ENCODE measurements at regions not wholly inside any gene's neighbourhood (a gene's known extent, or its start where the extent isn't known, plus 50 kb on each side); places are given as distances from the start of the nearest gene placed in this dataset.

DNA sequence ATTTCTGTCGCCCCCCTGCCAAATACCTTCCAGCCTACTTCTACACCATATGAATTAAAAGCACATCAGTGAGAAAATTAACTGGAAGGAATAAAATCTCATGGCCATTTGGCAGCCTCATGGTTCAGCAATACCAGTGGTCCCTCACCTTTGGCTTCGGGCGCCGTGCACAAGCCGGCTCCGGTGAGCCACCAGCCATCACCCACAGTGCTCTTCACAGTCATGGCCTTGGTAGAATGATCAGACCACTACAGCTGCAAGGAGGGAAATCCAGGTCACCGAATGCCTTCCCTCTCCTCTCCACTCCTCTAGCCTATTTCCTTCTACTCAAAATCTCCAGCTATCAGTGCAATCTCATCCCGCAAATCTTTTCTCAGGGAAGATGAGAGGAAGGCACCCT lies 239.1 kb downstream of the C1D start:
- H3K9me2 ChIP-seq (replicated peaks; ENCODE audit: low read depth, low read length), result no peaks in the 10 kb centered on the region
- H3K36me3 ChIP-seq (ENCODE audit: insufficient read depth, low read length), result no peaks in the 10 kb centered on the region
- H3K4me2 ChIP-seq (ENCODE audit: low read depth, low read length, poor library complexity, severe bottlenecking), result no peak overlapping the region
- H3K27me3 ChIP-seq (ENCODE audit: insufficient read depth, low read length, poor library complexity, severe bottlenecking), result no peaks in the 10 kb centered on the region
- no peaks in the 10 kb centered on the region for H3K4me1 ChIP-seq (ENCODE audit: insufficient read depth, low read length, poor library complexity, severe bottlenecking)
- H4K20me1 ChIP-seq (ENCODE audit: insufficient read depth, low read length, poor library complexity, severe bottlenecking), result no peaks in the 10 kb centered on the region
- H3F3A ChIP-seq (ENCODE audit: low read depth), result no peaks in the 10 kb centered on the region
- TF ChIP-seq CTCF (conservative IDR thresholded peaks at IDR 0.05; ENCODE audit: low read length) (no peak), EZH2phosphoT487 (IDR thresholded peaks at IDR 0.05; ENCODE audit: borderline replicate concordance) (no peak)
- H3K9ac ChIP-seq (ENCODE audit: low read depth, low read length, poor library complexity, severe bottlenecking), result no peak overlapping the region
- H2AFZ ChIP-seq (ENCODE audit: low read length), result no peak overlapping the region
- no peak overlapping the region for H3K4me3 ChIP-seq (ENCODE audit: low read length, poor library complexity, severe bottlenecking)
- no peaks in the 10 kb centered on the region for H3K9me3 ChIP-seq (ENCODE audit: insufficient read depth, low read depth, low read length)
- no peaks in the 10 kb centered on the region for H3K79me2 ChIP-seq (ENCODE audit: insufficient read depth, low read length)

DNA sequence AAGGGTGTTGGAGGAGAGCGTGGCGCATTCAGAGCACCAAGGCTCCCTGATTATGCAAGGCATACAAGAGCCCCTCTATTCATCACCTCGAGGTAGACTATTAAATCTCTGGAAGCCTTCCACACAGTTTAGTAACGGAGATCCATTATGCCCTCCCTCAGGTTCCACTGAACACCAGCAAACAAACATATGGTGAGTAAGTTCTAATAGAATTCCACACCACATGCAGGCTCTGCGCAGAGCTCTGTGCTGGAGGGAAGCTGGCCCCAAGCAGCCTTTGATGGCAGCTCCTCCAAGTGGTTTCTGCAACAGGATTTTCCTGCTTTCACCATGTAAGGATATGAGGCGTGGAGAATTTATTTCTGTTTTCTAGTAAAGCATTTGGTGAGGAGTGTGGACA lies 238.6 kb downstream of the C1D start:
- no peaks in the 10 kb centered on the region for H3K36me3 ChIP-seq (ENCODE audit: insufficient read depth, low read length)
- no peaks in the 10 kb centered on the region for H4K20me1 ChIP-seq (ENCODE audit: insufficient read depth, low read length, poor library complexity, severe bottlenecking)
- no peak overlapping the region for H3K9ac ChIP-seq (ENCODE audit: low read depth, low read length, poor library complexity, severe bottlenecking)
- no peaks in the 10 kb centered on the region for H3K4me1 ChIP-seq (ENCODE audit: insufficient read depth, low read length, poor library complexity, severe bottlenecking)
- H2AFZ ChIP-seq (ENCODE audit: low read length), result no peak overlapping the region
- H3F3A ChIP-seq (ENCODE audit: low read depth), result no peaks in the 10 kb centered on the region
- H3K4me2 ChIP-seq (ENCODE audit: low read depth, low read length, poor library complexity, severe bottlenecking), result no peak overlapping the region
- H3K9me3 ChIP-seq (ENCODE audit: insufficient read depth, low read depth, low read length), result no peaks in the 10 kb centered on the region
- H3K27me3 ChIP-seq (ENCODE audit: insufficient read depth, low read length, poor library complexity, severe bottlenecking), result no peaks in the 10 kb centered on the region
- H3K9me2 ChIP-seq (replicated peaks; ENCODE audit: low read depth, low read length), result no peaks in the 10 kb centered on the region
- TF ChIP-seq CTCF (conservative IDR thresholded peaks at IDR 0.05; ENCODE audit: low read length) (no peak), EZH2phosphoT487 (IDR thresholded peaks at IDR 0.05; ENCODE audit: borderline replicate concordance) (no peak)
- H3K4me3 ChIP-seq (ENCODE audit: low read length, poor library complexity, severe bottlenecking), result no peak overlapping the region
- no peaks in the 10 kb centered on the region for H3K79me2 ChIP-seq (ENCODE audit: insufficient read depth, low read length)

GRCh38 chr2:67825476-67825875 lies 237.3 kb downstream of the C1D start:
- no peaks in the 10 kb centered on the region for H3K4me1 ChIP-seq (ENCODE audit: insufficient read depth, low read length, poor library complexity, severe bottlenecking)
- no peaks in the 10 kb centered on the region for H3K36me3 ChIP-seq (ENCODE audit: insufficient read depth, low read length)
- H3K4me3 ChIP-seq (ENCODE audit: low read length, poor library complexity, severe bottlenecking), result no peak overlapping the region
- H4K20me1 ChIP-seq (ENCODE audit: insufficient read depth, low read length, poor library complexity, severe bottlenecking), result no peaks in the 10 kb centered on the region
- no peaks in the 10 kb centered on the region for H3K79me2 ChIP-seq (ENCODE audit: insufficient read depth, low read length)
- no peaks in the 10 kb centered on the region for H3K9me2 ChIP-seq (replicated peaks; ENCODE audit: low read depth, low read length)
- H2AFZ ChIP-seq (ENCODE audit: low read length), result no peak overlapping the region
- H3K9me3 ChIP-seq (ENCODE audit: insufficient read depth, low read depth, low read length), result no peaks in the 10 kb centered on the region
- TF ChIP-seq EZH2phosphoT487 (IDR thresholded peaks at IDR 0.05; ENCODE audit: borderline replicate concordance) (no peak), CTCF (conservative IDR thresholded peaks at IDR 0.05; ENCODE audit: low read length) (no peak)
- no peak overlapping the region for H3K4me2 ChIP-seq (ENCODE audit: low read depth, low read length, poor library complexity, severe bottlenecking)
- H3K9ac ChIP-seq (ENCODE audit: low read depth, low read length, poor library complexity, severe bottlenecking), result no peak overlapping the region
- no peaks in the 10 kb centered on the region for H3K27me3 ChIP-seq (ENCODE audit: insufficient read depth, low read length, poor library complexity, severe bottlenecking)
- H3F3A ChIP-seq (ENCODE audit: low read depth), result no peaks in the 10 kb centered on the region
